ENCODE measurements at regions not wholly inside any gene's neighbourhood (a gene's known extent, or its start where the extent isn't known, plus 50 kb on each side); places are given as distances from the start of the nearest gene placed in this dataset.

- Histone ChIP-seq H3K36me3 (ENCODE audit: insufficient read depth, low read length) (no peaks in the 10 kb centered on the region), H3K27me3 (ENCODE audit: insufficient read depth, low read depth, low read length) (no peaks in the 10 kb centered on the region), H3K4me2 (ENCODE audit: low read length) (no peak overlapping the region), H3K79me2 (replicated peaks; ENCODE audit: insufficient read depth, low read length) (no peaks in the 10 kb centered on the region), H3K9ac (ENCODE audit: low read length) (no peak overlapping the region), H3F3A (ENCODE audit: insufficient read depth, low read length, poor library complexity, severe bottlenecking) (no peaks in the 10 kb centered on the region), H2AFZ (ENCODE audit: low read depth, low read length) (no peak overlapping the region), H3K27ac (ENCODE audit: low read length) (no peak overlapping the region), H3K4me3 (ENCODE audit: low read length) (no peak overlapping the region), H4K20me1 (ENCODE audit: insufficient read depth) (no peaks in the 10 kb centered on the region), H3K9me3 (ENCODE audit: low read length) (no peaks in the 10 kb centered on the region), H3K9me2 (ENCODE audit: insufficient read depth, low read length) (no peaks in the 10 kb centered on the region)
- TF ChIP-seq EP300 (conservative IDR thresholded peaks at IDR 0.05; ENCODE audit: poor library complexity, severe bottlenecking): no peak
- TF ChIP-seq, protein P1, sequence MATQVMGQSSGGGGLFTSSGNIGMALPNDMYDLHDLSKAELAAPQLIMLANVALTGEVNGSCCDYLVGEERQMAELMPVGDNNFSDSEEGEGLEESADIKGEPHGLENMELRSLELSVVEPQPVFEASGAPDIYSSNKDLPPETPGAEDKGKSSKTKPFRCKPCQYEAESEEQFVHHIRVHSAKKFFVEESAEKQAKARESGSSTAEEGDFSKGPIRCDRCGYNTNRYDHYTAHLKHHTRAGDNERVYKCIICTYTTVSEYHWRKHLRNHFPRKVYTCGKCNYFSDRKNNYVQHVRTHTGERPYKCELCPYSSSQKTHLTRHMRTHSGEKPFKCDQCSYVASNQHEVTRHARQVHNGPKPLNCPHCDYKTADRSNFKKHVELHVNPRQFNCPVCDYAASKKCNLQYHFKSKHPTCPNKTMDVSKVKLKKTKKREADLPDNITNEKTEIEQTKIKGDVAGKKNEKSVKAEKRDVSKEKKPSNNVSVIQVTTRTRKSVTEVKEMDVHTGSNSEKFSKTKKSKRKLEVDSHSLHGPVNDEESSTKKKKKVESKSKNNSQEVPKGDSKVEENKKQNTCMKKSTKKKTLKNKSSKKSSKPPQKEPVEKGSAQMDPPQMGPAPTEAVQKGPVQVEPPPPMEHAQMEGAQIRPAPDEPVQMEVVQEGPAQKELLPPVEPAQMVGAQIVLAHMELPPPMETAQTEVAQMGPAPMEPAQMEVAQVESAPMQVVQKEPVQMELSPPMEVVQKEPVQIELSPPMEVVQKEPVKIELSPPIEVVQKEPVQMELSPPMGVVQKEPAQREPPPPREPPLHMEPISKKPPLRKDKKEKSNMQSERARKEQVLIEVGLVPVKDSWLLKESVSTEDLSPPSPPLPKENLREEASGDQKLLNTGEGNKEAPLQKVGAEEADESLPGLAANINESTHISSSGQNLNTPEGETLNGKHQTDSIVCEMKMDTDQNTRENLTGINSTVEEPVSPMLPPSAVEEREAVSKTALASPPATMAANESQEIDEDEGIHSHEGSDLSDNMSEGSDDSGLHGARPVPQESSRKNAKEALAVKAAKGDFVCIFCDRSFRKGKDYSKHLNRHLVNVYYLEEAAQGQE (IDR thresholded peaks at IDR 0.05; ENCODE audit: borderline replicate concordance): no peak
- TF ChIP-seq RAD21 (conservative IDR thresholded peaks at IDR 0.05): no peak
- TF ChIP-seq CTCF (IDR thresholded peaks at IDR 0.05; ENCODE audit: poor library complexity, severe bottlenecking): no peak
These were observed 608.4 kb upstream of the FOXG1 start for GRCh38 chr14:28157887-28158791.

DNA sequence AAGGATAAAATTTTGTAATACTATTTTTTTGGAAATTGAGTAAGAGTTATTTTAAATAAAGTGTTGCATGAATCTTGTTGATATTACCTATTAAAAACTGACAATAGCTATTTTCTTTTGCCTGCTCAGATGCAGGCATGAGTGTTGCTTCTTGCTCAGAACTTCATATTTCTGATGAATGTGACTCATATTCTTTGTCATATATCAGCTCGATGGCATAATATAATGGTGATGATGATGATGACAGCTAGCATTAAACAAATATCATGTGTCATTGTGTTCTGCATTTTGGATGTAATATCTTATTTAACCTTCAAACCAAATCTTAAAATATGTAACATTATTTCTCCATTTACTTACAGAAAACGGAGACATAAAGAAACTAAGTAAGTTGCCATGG, 605.5 kb upstream of the FOXG1 start:
- H3K27me3 ChIP-seq (ENCODE audit: insufficient read depth, low read depth, low read length): no peaks in the 10 kb centered on the region
- TF ChIP-seq EP300 (conservative IDR thresholded peaks at IDR 0.05; ENCODE audit: poor library complexity, severe bottlenecking) (peak; percentile 70), POLR2AphosphoS5 (IDR thresholded peaks at IDR 0.05) (no peak)
- H3K9me2 ChIP-seq (ENCODE audit: insufficient read depth, low read length): no peaks in the 10 kb centered on the region
- H3K9ac ChIP-seq (ENCODE audit: low read length): peak overlapping the region; percentile 10
- H4K20me1 ChIP-seq (ENCODE audit: insufficient read depth): no peaks in the 10 kb centered on the region
- H3K27ac ChIP-seq (ENCODE audit: low read length): peak overlapping the region; percentile 68
- no peaks in the 10 kb centered on the region for H3K9me3 ChIP-seq (ENCODE audit: low read length)
- no peaks in the 10 kb centered on the region for H3K79me2 ChIP-seq (replicated peaks; ENCODE audit: insufficient read depth, low read length)
- no peak overlapping the region for H2AFZ ChIP-seq (ENCODE audit: low read depth, low read length)
- H3K36me3 ChIP-seq (ENCODE audit: insufficient read depth, low read length): no peaks in the 10 kb centered on the region
- no peak overlapping the region for H3K4me3 ChIP-seq (ENCODE audit: low read length)
- no peaks in the 10 kb centered on the region for H3F3A ChIP-seq (ENCODE audit: insufficient read depth, low read length, poor library complexity, severe bottlenecking)
- H3K4me2 ChIP-seq (ENCODE audit: low read length): no peak overlapping the region

GRCh38 chr14:28163233-28163632, 603.4 kb upstream of the FOXG1 start:
- Histone ChIP-seq H4K20me1 (ENCODE audit: insufficient read depth) (no peaks in the 10 kb centered on the region), H3K36me3 (ENCODE audit: insufficient read depth, low read length) (no peaks in the 10 kb centered on the region), H3K9ac (ENCODE audit: low read length) (no peak overlapping the region), H3K79me2 (replicated peaks; ENCODE audit: insufficient read depth, low read length) (no peaks in the 10 kb centered on the region), H3K27ac (ENCODE audit: low read length) (no peak overlapping the region), H3K4me2 (ENCODE audit: low read length) (no peak overlapping the region), H3F3A (ENCODE audit: insufficient read depth, low read length, poor library complexity, severe bottlenecking) (no peaks in the 10 kb centered on the region), H3K9me3 (ENCODE audit: low read length) (no peaks in the 10 kb centered on the region), H2AFZ (ENCODE audit: low read depth, low read length) (no peak overlapping the region), H3K9me2 (ENCODE audit: insufficient read depth, low read length) (no peaks in the 10 kb centered on the region), H3K27me3 (ENCODE audit: insufficient read depth, low read depth, low read length) (no peaks in the 10 kb centered on the region), H3K4me3 (ENCODE audit: low read length) (no peak overlapping the region)
- TF ChIP-seq, protein P1 (IDR thresholded peaks at IDR 0.05; ENCODE audit: borderline replicate concordance): no peak
- TF ChIP-seq TAF1 (IDR thresholded peaks at IDR 0.05; ENCODE audit: low read depth) (no peak), CTCF (IDR thresholded peaks at IDR 0.05; ENCODE audit: poor library complexity, severe bottlenecking) (no peak), SMC3 (conservative IDR thresholded peaks at IDR 0.05; ENCODE audit: poor library complexity) (no peak), RAD21 (conservative IDR thresholded peaks at IDR 0.05) (no peak), EP300 (conservative IDR thresholded peaks at IDR 0.05; ENCODE audit: poor library complexity, severe bottlenecking) (no peak), MXI1 (conservative IDR thresholded peaks at IDR 0.05; ENCODE audit: poor library complexity, severe bottlenecking) (no peak), POLR2AphosphoS5 (IDR thresholded peaks at IDR 0.05) (no peak), EZH2 (IDR thresholded peaks at IDR 0.05; ENCODE audit: borderline replicate concordance, insufficient read depth, low read length, poor library complexity, severe bottlenecking) (no peak)
